Endothelial cell (in vitro differentiated cells): ENCODE measurements at regions not wholly inside any gene's neighbourhood (a gene's known extent, or its start where the extent isn't known, plus 50 kb on each side); places are given as distances from the start of the nearest gene placed in this dataset.

Source experiments
- DNase-seq: peaks from one replicate; pipeline ENCODE4 v3.0.0; 2021; ENCODE audit warnings: low spot score
- H3K27ac Mint-ChIP-seq: one replicate; pipeline ENCODE4 v1.8.0; 2021; ENCODE audit warnings: mixed read lengths, inconsistent platforms; ENCODE audit not compliant: unreplicated experiment
- H3K27me3 Mint-ChIP-seq: one replicate; pipeline ENCODE4 v1.8.0; 2021; ENCODE audit warnings: mild to moderate bottlenecking, moderate library complexity, mixed read lengths, inconsistent platforms; ENCODE audit not compliant: unreplicated experiment
- H3K36me3 Mint-ChIP-seq: one replicate; pipeline ENCODE4 v1.8.0; 2021; ENCODE audit warnings: mild to moderate bottlenecking, low read depth, mixed read lengths, inconsistent platforms; ENCODE audit not compliant: unreplicated experiment
- H3K4me1 Mint-ChIP-seq: one replicate; pipeline ENCODE4 v1.8.0; 2021; ENCODE audit warnings: mild to moderate bottlenecking, mixed read lengths, inconsistent platforms; ENCODE audit not compliant: unreplicated experiment
- H3K4me3 Mint-ChIP-seq: one replicate; pipeline ENCODE4 v1.8.0; 2021; ENCODE audit warnings: mild to moderate bottlenecking, mixed read lengths, inconsistent platforms; ENCODE audit not compliant: unreplicated experiment
- H3K9me3 Mint-ChIP-seq: one replicate; pipeline ENCODE4 v1.8.0; 2021; ENCODE audit warnings: mixed read lengths, inconsistent platforms; ENCODE audit not compliant: unreplicated experiment
- TF ChIP-seq, protein P1 (sequence below): fragments of 200-600 bp; sonication (generic); IDR thresholded peaks from one replicate; pipeline ENCODE4 v1.5.0; 2021; ENCODE audit warnings: antibody characterized with exemption; ENCODE audit not compliant: unreplicated experiment

DNA sequence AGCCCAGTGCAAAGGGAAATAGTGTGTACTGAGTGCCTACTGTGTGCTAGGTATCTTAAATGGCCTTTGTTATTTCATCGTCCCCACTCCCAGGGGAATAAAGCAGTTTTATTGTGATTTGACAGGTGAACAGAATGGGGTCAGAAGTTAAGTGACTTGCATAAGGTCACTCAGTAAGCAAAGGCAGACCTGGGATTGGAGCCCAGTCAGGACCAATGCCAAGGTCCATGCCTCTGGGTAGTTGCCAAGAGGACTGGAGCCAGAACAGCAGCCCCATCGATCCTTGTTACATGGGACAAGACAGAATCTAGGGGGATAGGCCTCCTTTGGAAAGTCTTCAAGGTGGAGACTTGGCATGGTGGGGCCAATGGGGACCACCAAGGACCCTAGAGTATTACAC lies 227.4 kb upstream of the PWP1 start:
- H3K27me3 Mint-ChIP-seq = no peaks in the 10 kb centered on the region
- no peak overlapping the region for H3K4me3 Mint-ChIP-seq
- TF ChIP-seq, protein P1, sequence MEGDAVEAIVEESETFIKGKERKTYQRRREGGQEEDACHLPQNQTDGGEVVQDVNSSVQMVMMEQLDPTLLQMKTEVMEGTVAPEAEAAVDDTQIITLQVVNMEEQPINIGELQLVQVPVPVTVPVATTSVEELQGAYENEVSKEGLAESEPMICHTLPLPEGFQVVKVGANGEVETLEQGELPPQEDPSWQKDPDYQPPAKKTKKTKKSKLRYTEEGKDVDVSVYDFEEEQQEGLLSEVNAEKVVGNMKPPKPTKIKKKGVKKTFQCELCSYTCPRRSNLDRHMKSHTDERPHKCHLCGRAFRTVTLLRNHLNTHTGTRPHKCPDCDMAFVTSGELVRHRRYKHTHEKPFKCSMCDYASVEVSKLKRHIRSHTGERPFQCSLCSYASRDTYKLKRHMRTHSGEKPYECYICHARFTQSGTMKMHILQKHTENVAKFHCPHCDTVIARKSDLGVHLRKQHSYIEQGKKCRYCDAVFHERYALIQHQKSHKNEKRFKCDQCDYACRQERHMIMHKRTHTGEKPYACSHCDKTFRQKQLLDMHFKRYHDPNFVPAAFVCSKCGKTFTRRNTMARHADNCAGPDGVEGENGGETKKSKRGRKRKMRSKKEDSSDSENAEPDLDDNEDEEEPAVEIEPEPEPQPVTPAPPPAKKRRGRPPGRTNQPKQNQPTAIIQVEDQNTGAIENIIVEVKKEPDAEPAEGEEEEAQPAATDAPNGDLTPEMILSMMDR = no peak
- no peaks in the 10 kb centered on the region for H3K36me3 Mint-ChIP-seq
- H3K9me3 Mint-ChIP-seq = no peaks in the 10 kb centered on the region
- H3K27ac Mint-ChIP-seq = no peak overlapping the region
- DNase-seq = no peak
- H3K4me1 Mint-ChIP-seq = no peaks in the 10 kb centered on the region

DNA sequence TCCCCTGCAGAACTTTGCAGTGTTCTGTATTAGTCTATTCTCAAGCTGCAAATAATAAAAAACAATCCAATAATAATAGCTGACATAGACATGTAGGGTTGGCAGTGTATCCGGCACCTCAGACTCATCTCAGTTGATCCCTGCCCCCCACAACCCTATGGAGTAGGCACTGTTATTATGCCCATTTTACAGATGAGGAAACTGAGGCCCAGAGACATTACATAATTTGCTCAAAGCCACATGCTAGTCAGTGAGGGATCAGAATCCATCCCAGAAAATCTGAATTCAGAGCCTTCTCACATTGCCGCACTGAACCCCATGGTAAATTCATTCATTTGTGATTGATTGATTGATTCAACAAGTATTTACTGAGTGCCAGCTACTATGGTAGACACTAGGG lies 226.6 kb upstream of the PWP1 start:
- TF ChIP-seq, protein P1 = no peak
- H3K4me3 Mint-ChIP-seq = no peak overlapping the region
- no peaks in the 10 kb centered on the region for H3K27me3 Mint-ChIP-seq
- no peaks in the 10 kb centered on the region for H3K36me3 Mint-ChIP-seq
- H3K27ac Mint-ChIP-seq = no peak overlapping the region
- no peak for DNase-seq
- no peaks in the 10 kb centered on the region for H3K4me1 Mint-ChIP-seq
- no peaks in the 10 kb centered on the region for H3K9me3 Mint-ChIP-seq

DNA sequence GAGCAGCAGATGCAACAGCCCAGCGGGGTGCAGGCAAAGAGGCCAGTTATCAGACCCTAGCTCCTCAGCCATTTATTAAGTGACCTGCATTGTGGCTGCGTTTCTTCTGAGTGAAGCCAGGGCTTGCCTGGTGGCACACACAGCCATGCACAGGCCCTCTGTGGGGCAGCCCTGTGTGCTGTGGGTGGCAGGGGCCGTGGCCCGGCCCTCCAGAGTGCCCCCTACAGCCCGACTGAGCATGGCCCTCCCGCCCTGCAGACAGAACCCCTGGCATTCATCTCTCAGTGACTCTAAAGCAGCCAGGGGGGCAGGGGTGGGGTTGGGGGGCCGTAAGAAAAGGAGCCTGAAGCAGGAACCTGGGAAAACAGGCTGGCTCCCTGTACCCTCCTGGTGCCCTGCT lies 226.0 kb upstream of the PWP1 start:
- Mint-ChIP-seq H3K4me3 (no peak overlapping the region), H3K27me3 (no peaks in the 10 kb centered on the region), H3K9me3 (no peaks in the 10 kb centered on the region), H3K4me1 (no peaks in the 10 kb centered on the region), H3K36me3 (no peaks in the 10 kb centered on the region), H3K27ac (no peak overlapping the region)
- TF ChIP-seq, protein P1 = no peak
- no peak for DNase-seq

DNA sequence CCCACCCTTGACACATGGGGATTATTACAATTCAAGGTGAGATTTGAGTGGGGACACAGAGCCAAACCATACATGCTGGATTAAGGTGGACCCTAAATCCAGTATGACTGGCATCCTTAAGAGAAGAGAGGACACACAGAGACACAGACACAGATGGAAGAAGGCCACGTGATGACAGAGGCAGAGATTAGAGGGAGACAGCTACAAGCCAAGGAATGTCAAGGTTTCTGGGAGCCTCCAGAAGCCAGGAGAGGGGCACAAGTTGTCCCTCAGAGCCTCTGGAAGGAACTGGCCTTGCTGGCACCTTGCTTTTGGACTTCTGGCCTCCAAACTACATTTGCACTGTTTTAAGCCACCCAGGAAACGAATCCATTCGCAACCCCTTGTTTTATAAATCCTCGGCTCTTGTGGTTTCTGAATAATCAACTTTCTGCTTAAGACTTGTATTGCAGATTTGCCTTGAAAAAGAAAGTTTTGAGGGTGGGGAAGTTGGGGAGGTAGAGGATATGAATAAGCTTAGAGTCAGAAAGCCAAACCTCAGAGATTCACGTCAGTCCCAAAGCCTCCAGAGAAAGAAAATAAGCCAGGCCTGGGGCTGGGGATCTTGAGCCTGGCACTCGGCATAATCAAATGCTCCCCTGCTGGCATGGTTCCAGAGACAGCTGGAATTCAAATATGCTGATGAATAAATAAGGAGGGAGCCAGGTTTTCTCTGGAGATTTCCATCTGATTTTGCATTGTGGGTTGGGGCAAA lies 224.2 kb upstream of the PWP1 start:
- no peak for DNase-seq
- H3K4me1 Mint-ChIP-seq = no peaks in the 10 kb centered on the region
- TF ChIP-seq, protein P1 = no peak

DNA sequence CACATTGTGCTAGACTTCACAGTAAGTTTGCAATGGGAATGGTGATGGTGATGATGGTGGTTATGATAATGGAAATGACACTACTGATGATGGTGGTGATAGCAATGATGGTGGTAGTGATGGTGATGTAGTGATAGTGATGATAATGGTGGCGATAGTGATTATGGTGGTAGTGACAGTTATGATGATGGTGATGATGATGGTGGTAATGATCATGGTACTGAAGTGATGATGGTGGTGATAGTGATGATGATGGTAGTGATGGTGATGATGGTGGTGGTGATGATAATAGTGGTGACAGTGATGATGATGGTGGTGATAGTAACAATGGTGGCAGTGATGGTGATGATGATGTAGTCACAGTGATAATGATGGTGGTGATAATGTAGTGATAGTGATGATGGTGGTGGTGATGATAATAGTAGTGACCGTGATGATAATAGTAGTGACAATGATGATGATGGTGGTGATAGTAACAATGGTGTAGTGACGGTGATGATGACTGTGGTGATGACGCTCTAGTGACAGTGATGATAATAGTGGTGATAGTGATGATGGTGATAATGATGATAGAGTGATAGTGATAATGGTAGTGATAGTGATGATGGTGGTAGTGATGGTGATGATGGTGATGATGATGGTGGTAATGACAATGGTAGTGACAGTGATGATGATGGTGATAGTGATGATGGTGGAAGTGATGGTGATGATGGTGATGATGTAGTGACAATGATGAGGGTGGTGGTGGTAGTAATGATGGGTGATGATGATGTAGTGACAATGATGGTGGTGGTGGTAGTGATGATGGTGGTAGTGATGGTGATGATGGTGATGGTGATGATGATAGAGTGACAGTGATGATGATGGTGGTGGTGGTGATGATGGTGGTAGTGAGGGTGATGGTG lies 222.9 kb upstream of the PWP1 start:
- TF ChIP-seq, protein P1 = no peak
- H3K27ac Mint-ChIP-seq = no peak overlapping the region
- no peaks in the 10 kb centered on the region for H3K9me3 Mint-ChIP-seq
- no peaks in the 10 kb centered on the region for H3K36me3 Mint-ChIP-seq
- no peak for DNase-seq
- H3K27me3 Mint-ChIP-seq = no peaks in the 10 kb centered on the region
- no peak overlapping the region for H3K4me3 Mint-ChIP-seq
- H3K4me1 Mint-ChIP-seq = no peaks in the 10 kb centered on the region

More for the DNA sequence above, 224.2 kb upstream of the PWP1 start:
- Mint-ChIP-seq H3K4me3 (no peak overlapping the region), H3K9me3 (no peaks in the 10 kb centered on the region), H3K27ac (no peak overlapping the region), H3K27me3 (no peaks in the 10 kb centered on the region), H3K36me3 (no peaks in the 10 kb centered on the region)
